ENCODE measurements at regions not wholly inside any gene's neighbourhood (a gene's known extent, or its start where the extent isn't known, plus 50 kb on each side); places are given as distances from the start of the nearest gene placed in this dataset.

DNA sequence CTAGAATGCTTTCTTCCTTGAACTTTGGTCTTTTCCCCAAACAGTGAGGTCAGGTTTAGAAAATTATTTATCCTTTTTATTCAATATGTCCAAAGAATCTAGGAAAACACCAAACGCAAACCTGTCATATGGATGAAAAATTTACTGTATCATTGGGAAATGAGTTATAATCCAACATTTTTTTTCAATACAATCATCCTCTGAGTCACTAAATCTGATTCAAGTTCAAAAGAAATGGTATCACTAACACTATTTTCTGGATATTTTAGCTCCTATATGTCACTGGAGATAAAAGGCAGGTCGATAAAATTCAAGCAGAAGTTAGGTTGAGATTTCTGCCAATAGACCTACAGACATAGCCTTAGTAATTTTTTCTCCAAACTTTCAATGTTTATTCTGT is 591.6 kb upstream of the AGTR1 start:
- no peak for TF ChIP-seq CTCF (IDR thresholded peaks at IDR 0.05)
- TF ChIP-seq EP300 (IDR thresholded peaks at IDR 0.05), result no peak
- TF ChIP-seq POLR2A (IDR thresholded peaks at IDR 0.05; ENCODE audit: low read depth), result no peak
- TF ChIP-seq POLR2AphosphoS5 (IDR thresholded peaks at IDR 0.05), result no peak
